ENCODE measurements at regions not wholly inside any gene's neighbourhood (a gene's known extent, or its start where the extent isn't known, plus 50 kb on each side); places are given as distances from the start of the nearest gene placed in this dataset.

DNA sequence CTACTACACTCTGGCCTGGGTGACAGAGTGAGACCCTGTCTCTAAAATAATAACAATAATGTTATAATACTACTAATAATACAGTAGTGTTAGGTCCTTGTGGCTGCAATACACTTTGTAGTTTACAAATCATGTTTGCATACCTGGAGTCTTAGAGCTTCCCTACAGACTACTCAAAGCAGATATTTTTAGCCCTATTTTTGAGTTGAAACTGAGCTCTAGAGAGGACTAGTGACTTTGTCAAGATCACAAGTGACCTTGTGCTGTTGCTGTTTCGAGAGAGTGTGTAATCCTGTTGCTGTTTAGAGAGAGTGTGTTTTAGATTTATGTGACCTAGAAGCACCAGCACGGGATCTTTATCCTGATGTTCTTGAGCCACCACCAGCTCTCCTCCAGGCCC lies 105.3 kb upstream of the RNU6-1 start:
- Histone ChIP-seq H3K9ac (ENCODE audit: control insufficient read depth, extremely low read depth, insufficient read depth, low read length) (no peak overlapping the region), H3K4me1 (ENCODE audit: control insufficient read depth, extremely low read depth, insufficient read depth, low read length) (peaks cover 30% of the 10 kb centered on the region), H3K79me2 (ENCODE audit: control insufficient read depth, insufficient read depth, low read length) (no peaks in the 10 kb centered on the region), H4K20me1 (ENCODE audit: control insufficient read depth, extremely low read depth, insufficient read depth, low read length) (no peaks in the 10 kb centered on the region), H2AFZ (ENCODE audit: control insufficient read depth, low read length) (no peak overlapping the region), H3K27me3 (ENCODE audit: control insufficient read depth, extremely low read depth, insufficient read depth, low read length) (no peaks in the 10 kb centered on the region), H3K36me3 (ENCODE audit: control insufficient read depth in 2 of 2, extremely low read depth in 1 of 2, insufficient read depth in 2 of 2, low read length in 2 of 2) (no peaks in the 10 kb centered on the region), H3K27ac (ENCODE audit: control insufficient read depth, insufficient read depth, low read length) (no peak overlapping the region), H3K9me3 (ENCODE audit: control insufficient read depth, low read depth, low read length) (no peaks in the 10 kb centered on the region), H3K9me1 (ENCODE audit: control insufficient read depth, extremely low read depth, insufficient read depth, low read length) (no peaks in the 10 kb centered on the region), H3K4me2 (ENCODE audit: control insufficient read depth, extremely low read depth, insufficient read depth, low read depth, low read length) (no peak overlapping the region), H3K4me3 (ENCODE audit: control insufficient read depth in 2 of 3, extremely low read depth in 1 of 3, insufficient read depth in 2 of 3, low read depth in 1 of 3, low read length in 3 of 3) (no peak overlapping the region)
- DNase-seq (ENCODE audit: low read depth, low spot score) (no peak), FAIRE-seq (no peak)
- dilution Hi-C loops (cut with MboI; ENCODE audit: extremely low pct_ligation_motif_present, low sequenced_read_pairs), result no loop called here
- TF ChIP-seq EZH2 (IDR thresholded peaks at IDR 0.05; ENCODE audit: low read length), result no peak
- TF ChIP-seq, protein P1, sequence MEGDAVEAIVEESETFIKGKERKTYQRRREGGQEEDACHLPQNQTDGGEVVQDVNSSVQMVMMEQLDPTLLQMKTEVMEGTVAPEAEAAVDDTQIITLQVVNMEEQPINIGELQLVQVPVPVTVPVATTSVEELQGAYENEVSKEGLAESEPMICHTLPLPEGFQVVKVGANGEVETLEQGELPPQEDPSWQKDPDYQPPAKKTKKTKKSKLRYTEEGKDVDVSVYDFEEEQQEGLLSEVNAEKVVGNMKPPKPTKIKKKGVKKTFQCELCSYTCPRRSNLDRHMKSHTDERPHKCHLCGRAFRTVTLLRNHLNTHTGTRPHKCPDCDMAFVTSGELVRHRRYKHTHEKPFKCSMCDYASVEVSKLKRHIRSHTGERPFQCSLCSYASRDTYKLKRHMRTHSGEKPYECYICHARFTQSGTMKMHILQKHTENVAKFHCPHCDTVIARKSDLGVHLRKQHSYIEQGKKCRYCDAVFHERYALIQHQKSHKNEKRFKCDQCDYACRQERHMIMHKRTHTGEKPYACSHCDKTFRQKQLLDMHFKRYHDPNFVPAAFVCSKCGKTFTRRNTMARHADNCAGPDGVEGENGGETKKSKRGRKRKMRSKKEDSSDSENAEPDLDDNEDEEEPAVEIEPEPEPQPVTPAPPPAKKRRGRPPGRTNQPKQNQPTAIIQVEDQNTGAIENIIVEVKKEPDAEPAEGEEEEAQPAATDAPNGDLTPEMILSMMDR (optimal IDR thresholded peaks at IDR 0.05 in 1 of 3, IDR thresholded peaks at IDR 0.05 in 1 of 3, conservative IDR thresholded peaks at IDR 0.05 in 1 of 3; ENCODE audit: extremely low read depth in 1 of 3, insufficient read depth in 2 of 3, low read length in 3 of 3), result no peak

DNA sequence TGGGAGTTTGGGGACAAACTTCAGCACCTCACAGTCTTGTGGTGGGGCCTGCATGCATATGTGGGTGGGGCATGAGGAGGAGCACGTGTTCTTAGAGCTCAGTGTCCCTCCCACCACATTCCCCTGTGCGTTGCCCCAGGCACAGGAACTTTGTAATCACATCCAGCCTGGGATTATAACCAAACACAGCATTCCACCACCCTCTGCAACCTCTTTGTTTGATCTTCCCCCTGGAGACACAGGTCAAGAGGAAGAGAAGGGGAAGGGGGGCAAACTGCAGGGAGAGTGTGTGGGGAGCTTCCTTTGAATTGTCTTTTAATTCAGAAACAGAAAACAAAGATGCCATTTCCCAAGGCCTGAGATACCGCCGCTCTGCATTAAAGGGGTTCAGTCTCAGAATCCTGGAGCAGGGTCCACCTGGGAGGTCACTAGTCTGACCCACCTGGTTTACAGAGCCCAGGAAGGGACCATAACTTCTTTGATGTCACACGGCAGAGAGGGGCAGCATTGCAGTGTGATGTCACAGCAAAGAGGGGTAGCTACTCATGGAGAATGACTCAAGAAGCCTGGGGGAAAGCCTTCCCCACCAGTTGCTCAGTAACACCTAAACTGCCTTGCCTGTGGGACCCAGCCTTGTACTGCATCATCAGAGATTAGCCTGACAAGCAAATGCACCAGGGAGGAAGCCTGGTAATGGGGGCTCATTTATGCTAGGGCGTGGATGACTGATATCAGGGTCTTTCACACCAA lies 106.3 kb upstream of the RNU6-1 start:
- H3K4me1 ChIP-seq (ENCODE audit: control insufficient read depth, extremely low read depth, insufficient read depth, low read length), result peaks cover 30% of the 10 kb centered on the region
- peak; percentile 65 for FAIRE-seq
- H3K27me3 ChIP-seq (ENCODE audit: control insufficient read depth, extremely low read depth, insufficient read depth, low read length), result no peaks in the 10 kb centered on the region
- no peaks in the 10 kb centered on the region for H3K36me3 ChIP-seq (ENCODE audit: control insufficient read depth in 2 of 2, extremely low read depth in 1 of 2, insufficient read depth in 2 of 2, low read length in 2 of 2)
- peak overlapping the region; percentile 73 for H2AFZ ChIP-seq (ENCODE audit: control insufficient read depth, low read length)
- peak overlapping the region; percentile 55 for H3K27ac ChIP-seq (ENCODE audit: control insufficient read depth, insufficient read depth, low read length)
- no peak overlapping the region for H3K4me3 ChIP-seq (ENCODE audit: control insufficient read depth in 2 of 3, extremely low read depth in 1 of 3, insufficient read depth in 2 of 3, low read depth in 1 of 3, low read length in 3 of 3)
- TF ChIP-seq, protein P1 (optimal IDR thresholded peaks at IDR 0.05 in 1 of 3, IDR thresholded peaks at IDR 0.05 in 1 of 3, conservative IDR thresholded peaks at IDR 0.05 in 1 of 3; ENCODE audit: extremely low read depth in 1 of 3, insufficient read depth in 2 of 3, low read length in 3 of 3), result no peak
- TF ChIP-seq EZH2 (IDR thresholded peaks at IDR 0.05; ENCODE audit: low read length), result no peak
- H3K4me2 ChIP-seq (ENCODE audit: control insufficient read depth, extremely low read depth, insufficient read depth, low read depth, low read length), result peak overlapping the region; percentile 25
- H3K79me2 ChIP-seq (ENCODE audit: control insufficient read depth, insufficient read depth, low read length), result no peaks in the 10 kb centered on the region
- peak overlapping the region; percentile 24 for H3K9ac ChIP-seq (ENCODE audit: control insufficient read depth, extremely low read depth, insufficient read depth, low read length)
- dilution Hi-C loops (cut with MboI; ENCODE audit: extremely low pct_ligation_motif_present, low sequenced_read_pairs), result no loop called here
- H4K20me1 ChIP-seq (ENCODE audit: control insufficient read depth, extremely low read depth, insufficient read depth, low read length), result no peaks in the 10 kb centered on the region
- peak; percentile 59 for DNase-seq (ENCODE audit: low read depth, low spot score)
- H3K9me3 ChIP-seq (ENCODE audit: control insufficient read depth, low read depth, low read length), result no peaks in the 10 kb centered on the region
- no peaks in the 10 kb centered on the region for H3K9me1 ChIP-seq (ENCODE audit: control insufficient read depth, extremely low read depth, insufficient read depth, low read length)
